Loucy (cell line): ENCODE measurements at regions not wholly inside any gene's neighbourhood (a gene's known extent, or its start where the extent isn't known, plus 50 kb on each side); places are given as distances from the start of the nearest gene placed in this dataset.

ENCODE experiments used
- H2AFZ ChIP-seq: fragments of 200-600 bp; sonication (generic); 2 replicates; pipeline ENCODE4 v1.6.0; 2016; ENCODE audit warnings: antibody characterized with exemption, mild to moderate bottlenecking, low read length, moderate library complexity
- H3F3A ChIP-seq: fragments of 200-600 bp; 2 replicates; pipeline ENCODE4 v1.6.0; 2016; ENCODE audit warnings: antibody characterized with exemption, low read depth, mild to moderate bottlenecking
- H3K27me3 ChIP-seq: fragments of 200-600 bp; sonication (generic); 2 replicates; pipeline ENCODE4 v1.6.1; 2014; ENCODE audit warnings: low read length, mild to moderate bottlenecking; ENCODE audit not compliant: insufficient read depth, poor library complexity, severe bottlenecking
- H3K36me3 ChIP-seq: fragments of 200-600 bp; sonication (generic); 2 replicates; pipeline ENCODE4 v1.6.1; 2016; ENCODE audit warnings: low read length; ENCODE audit not compliant: insufficient read depth
- H3K4me1 ChIP-seq: fragments of 200-600 bp; sonication (generic); 2 replicates; pipeline ENCODE4 v1.5.1; 2014; ENCODE audit warnings: low read length, mild to moderate bottlenecking; ENCODE audit not compliant: insufficient read depth, poor library complexity, severe bottlenecking
- H3K4me2 ChIP-seq: fragments of 200-600 bp; sonication (generic); 2 replicates; pipeline ENCODE4 v1.6.0; 2014; ENCODE audit warnings: antibody characterized with exemption, low read length, low read depth, mild to moderate bottlenecking; ENCODE audit not compliant: poor library complexity, severe bottlenecking
- H3K4me3 ChIP-seq: fragments of 200-600 bp; sonication (generic); 2 replicates; pipeline ENCODE4 v1.5.1; 2014; ENCODE audit warnings: low read length, mild to moderate bottlenecking, mixed read lengths; ENCODE audit not compliant: poor library complexity, severe bottlenecking
- H3K79me2 ChIP-seq: fragments of 200-600 bp; sonication (generic); 2 replicates; pipeline ENCODE4 v1.6.1; 2014; ENCODE audit warnings: low read length; ENCODE audit not compliant: insufficient read depth
- H3K9ac ChIP-seq: fragments of 200-600 bp; sonication (generic); 2 replicates; pipeline ENCODE4 v1.6.0; 2014; ENCODE audit warnings: mild to moderate bottlenecking, low read depth, low read length, moderate library complexity; ENCODE audit not compliant: poor library complexity, severe bottlenecking
- H3K9me2 ChIP-seq: fragments of 200-600 bp; sonication (generic); replicated peaks from 2 replicates; pipeline ENCODE4 v1.6.1; 2016; ENCODE audit warnings: low read depth, low read length, mixed read lengths
- H3K9me3 ChIP-seq: fragments of 200-600 bp; sonication (generic); 2 replicates; pipeline ENCODE4 v1.6.1; 2014; ENCODE audit warnings: mild to moderate bottlenecking, antibody characterized with exemption, low read length, low read depth; ENCODE audit not compliant: insufficient read depth
- H4K20me1 ChIP-seq: fragments of 200-600 bp; sonication (generic); 2 replicates; pipeline ENCODE4 v1.6.0; 2014; ENCODE audit warnings: antibody characterized with exemption, low read length, mild to moderate bottlenecking; ENCODE audit not compliant: insufficient read depth, poor library complexity, severe bottlenecking
- CTCF ChIP-seq: fragments of 200-600 bp; sonication (generic); conservative IDR thresholded peaks from 2 replicates; pipeline ENCODE4 v1.5.1; 2014; ENCODE audit warnings: mild to moderate bottlenecking, antibody characterized with exemption, low read length
- EZH2phosphoT487 ChIP-seq: fragments of 200-600 bp; IDR thresholded peaks from 2 replicates; pipeline ENCODE4 v1.6.1; 2018; ENCODE audit warnings: antibody characterized with exemption, mild to moderate bottlenecking, moderate library complexity, borderline replicate concordance

GRCh38 chr7:70870349-70870748, 261.6 kb upstream of the GALNT17 start:
- Histone ChIP-seq H3K4me2 (no peak overlapping the region), H3K9me2 (no peaks in the 10 kb centered on the region), H3K79me2 (no peaks in the 10 kb centered on the region), H3K36me3 (no peaks in the 10 kb centered on the region), H2AFZ (no peak overlapping the region), H3K9me3 (no peaks in the 10 kb centered on the region; the same call in 1 of the 2 replicates), H3K27me3 (no peaks in the 10 kb centered on the region), H3K4me3 (no peak overlapping the region), H3K4me1 (no peaks in the 10 kb centered on the region), H3K9ac (no peak overlapping the region), H3F3A (no peaks in the 10 kb centered on the region), H4K20me1 (no peaks in the 10 kb centered on the region)
- TF ChIP-seq CTCF (no peak), EZH2phosphoT487 (no peak)

GRCh38 chr7:70872188-70872587, 259.8 kb upstream of the GALNT17 start:
- no peak overlapping the region for H3K9ac ChIP-seq
- no peak overlapping the region for H2AFZ ChIP-seq
- H3K9me3 ChIP-seq = no peaks in the 10 kb centered on the region; the same call in 1 of the 2 replicates
- TF ChIP-seq CTCF (no peak), EZH2phosphoT487 (no peak)
- no peak overlapping the region for H3K4me2 ChIP-seq
- H3F3A ChIP-seq = no peaks in the 10 kb centered on the region
- no peaks in the 10 kb centered on the region for H3K4me1 ChIP-seq
- no peak overlapping the region for H3K4me3 ChIP-seq
- H3K36me3 ChIP-seq = no peaks in the 10 kb centered on the region
- no peaks in the 10 kb centered on the region for H3K9me2 ChIP-seq
- H4K20me1 ChIP-seq = no peaks in the 10 kb centered on the region
- H3K79me2 ChIP-seq = no peaks in the 10 kb centered on the region
- H3K27me3 ChIP-seq = no peaks in the 10 kb centered on the region

GRCh38 chr7:70881167-70881847, 250.6 kb upstream of the GALNT17 start:
- Histone ChIP-seq H3K36me3 (no peaks in the 10 kb centered on the region), H3K4me1 (no peaks in the 10 kb centered on the region), H4K20me1 (no peaks in the 10 kb centered on the region), H3K9ac (no peak overlapping the region), H3F3A (no peaks in the 10 kb centered on the region), H3K79me2 (no peaks in the 10 kb centered on the region), H3K9me2 (no peaks in the 10 kb centered on the region), H3K9me3 (no peaks in the 10 kb centered on the region; the same call in 1 of the 2 replicates), H2AFZ (no peak overlapping the region), H3K4me2 (no peak overlapping the region), H3K27me3 (no peaks in the 10 kb centered on the region), H3K4me3 (no peak overlapping the region)
- TF ChIP-seq CTCF = no peak
- TF ChIP-seq EZH2phosphoT487 = no peak
